ENCODE measurements at regions not wholly inside any gene's neighbourhood (a gene's known extent, or its start where the extent isn't known, plus 50 kb on each side); places are given as distances from the start of the nearest gene placed in this dataset.

DNA sequence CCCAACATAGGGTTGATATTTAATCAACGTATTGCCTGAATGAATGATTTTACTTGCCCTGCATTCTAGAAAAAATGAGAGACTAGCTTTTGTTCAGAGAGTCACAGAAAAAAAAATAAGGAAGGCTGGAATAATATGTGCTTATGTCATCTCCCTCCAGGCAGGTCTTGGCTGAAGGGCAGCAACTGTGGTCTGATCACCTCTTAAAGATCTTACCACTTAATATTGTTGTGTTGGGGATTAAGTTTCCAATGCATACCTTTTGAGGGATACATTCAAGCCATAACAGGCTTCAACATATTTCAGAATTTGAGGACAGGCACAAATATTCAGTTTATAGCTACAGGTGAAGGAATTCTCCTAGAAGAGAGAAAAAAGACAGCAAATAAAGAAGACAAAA lies 157.3 kb upstream of the S1PR3 start (continued):
- TF ChIP-seq, protein P1, sequence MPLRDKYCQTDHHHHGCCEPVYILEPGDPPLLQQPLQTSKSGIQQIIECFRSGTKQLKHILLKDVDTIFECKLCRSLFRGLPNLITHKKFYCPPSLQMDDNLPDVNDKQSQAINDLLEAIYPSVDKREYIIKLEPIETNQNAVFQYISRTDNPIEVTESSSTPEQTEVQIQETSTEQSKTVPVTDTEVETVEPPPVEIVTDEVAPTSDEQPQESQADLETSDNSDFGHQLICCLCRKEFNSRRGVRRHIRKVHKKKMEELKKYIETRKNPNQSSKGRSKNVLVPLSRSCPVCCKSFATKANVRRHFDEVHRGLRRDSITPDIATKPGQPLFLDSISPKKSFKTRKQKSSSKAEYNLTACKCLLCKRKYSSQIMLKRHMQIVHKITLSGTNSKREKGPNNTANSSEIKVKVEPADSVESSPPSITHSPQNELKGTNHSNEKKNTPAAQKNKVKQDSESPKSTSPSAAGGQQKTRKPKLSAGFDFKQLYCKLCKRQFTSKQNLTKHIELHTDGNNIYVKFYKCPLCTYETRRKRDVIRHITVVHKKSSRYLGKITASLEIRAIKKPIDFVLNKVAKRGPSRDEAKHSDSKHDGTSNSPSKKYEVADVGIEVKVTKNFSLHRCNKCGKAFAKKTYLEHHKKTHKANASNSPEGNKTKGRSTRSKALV (CRISPR knock-in tag; IDR thresholded peaks at IDR 0.05) = no peak
- TF ChIP-seq, protein P2, sequence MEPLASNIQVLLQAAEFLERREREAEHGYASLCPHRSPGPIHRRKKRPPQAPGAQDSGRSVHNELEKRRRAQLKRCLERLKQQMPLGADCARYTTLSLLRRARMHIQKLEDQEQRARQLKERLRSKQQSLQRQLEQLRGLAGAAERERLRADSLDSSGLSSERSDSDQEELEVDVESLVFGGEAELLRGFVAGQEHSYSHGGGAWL (CRISPR knock-in tag; IDR thresholded peaks at IDR 0.05) = no peak
- TF ChIP-seq GPN1 (CRISPR knock-in tag; IDR thresholded peaks at IDR 0.05; ENCODE audit: borderline replicate concordance) = no peak

DNA sequence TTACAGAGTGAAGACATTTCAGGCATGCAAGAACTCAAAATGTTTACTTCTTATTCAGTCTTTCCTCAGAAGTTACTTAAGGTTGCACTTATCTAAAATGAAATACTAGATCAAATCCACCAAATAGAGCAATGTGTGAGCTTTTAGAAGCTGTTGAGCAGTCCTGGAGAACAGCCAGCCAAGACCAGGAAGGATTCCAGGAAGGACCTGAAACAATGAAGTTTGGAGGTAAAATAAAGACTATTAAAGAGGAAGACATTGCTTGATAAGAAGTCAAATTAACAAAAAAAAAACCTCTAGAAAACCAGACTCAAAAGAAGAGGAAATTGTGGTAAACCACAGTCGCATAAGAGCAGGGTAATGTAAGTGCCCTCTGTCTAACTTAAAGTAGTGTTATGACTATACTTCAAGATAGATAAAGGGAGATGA lies 156.2 kb upstream of the S1PR3 start:
- Histone ChIP-seq H3K4me1 (ENCODE audit: insufficient read depth, low read length) (no peaks in the 10 kb centered on the region), H3K79me2 (ENCODE audit: insufficient read depth, low read length) (no peaks in the 10 kb centered on the region), H3K4me2 (ENCODE audit: low read depth, low read length) (no peak overlapping the region), H3K4me3 (replicated peaks in 1 of 3; ENCODE audit: insufficient read depth in 1 of 3, low read depth in 2 of 3, low read length in 3 of 3) (no peak overlapping the region), H3K27me3 (ENCODE audit: control insufficient read depth in 1 of 2, insufficient read depth in 2 of 2, low read length in 2 of 2) (no peaks in the 10 kb centered on the region; a peak in 2 of 5 replicates), H3K36me3 (replicated peaks in 1 of 2; ENCODE audit: control insufficient read depth in 1 of 2, insufficient read depth in 2 of 2, low read length in 2 of 2) (no peaks in the 10 kb centered on the region), H3K9me3 (ENCODE audit: low read length) (no peaks in the 10 kb centered on the region), H2AFZ (ENCODE audit: low read length) (no peak overlapping the region), H3K9ac (ENCODE audit: insufficient read depth, low read depth, low read length) (no peak overlapping the region), H3K27ac (ENCODE audit: extremely low read length, insufficient read depth, low read length) (no peak overlapping the region), H4K20me1 (ENCODE audit: insufficient read depth, low read length) (no peaks in the 10 kb centered on the region)
- TF ChIP-seq ZNF878 (CRISPR knock-in tag; IDR thresholded peaks at IDR 0.05) (no peak), DPF2 (CRISPR knock-in tag; IDR thresholded peaks at IDR 0.05; ENCODE audit: borderline replicate concordance, low read depth) (no peak)
- DNase-seq (ENCODE audit: low spot score) (no peak), FAIRE-seq (no peak), ATAC-seq (no peak)
- WGBS (ENCODE audit: low lambda C conversion rate) = 0% methylated on average over 1 of the region's 1 CpG
- ChIA-PET CTCF (ENCODE audit: low intra/inter-chr PET ratio, low total read pairs) (no interaction called here), POLR2A (no interaction called here)
- in situ Hi-C loops (cut with HindIII; ENCODE audit: extremely low pct_ligation_motif_present, low pct_unique_long_range_greater_than_20kb) (no loop called here), intact Hi-C loops (cut with micrococcal nuclease; ENCODE audit: unreplicated experiment) (no loop called here)
- BruUV-seq (replicated peaks) = no TSS peak
